Esophagus muscularis mucosa (tissue), 4 donors: ENCODE measurements at regions not wholly inside any gene's neighbourhood (a gene's known extent, or its start where the extent isn't known, plus 50 kb on each side); places are given as distances from the start of the nearest gene placed in this dataset.

Experiments used
- DNase-seq: peaks from one replicate; pipeline ENCODE4 v3.0.0-alpha.2; 2017; ENCODE audit errors: extremely low spot score
- H3K27ac ChIP-seq, 4 donors: fragments of 200-600 bp; sonication (generic); replicated peaks in 1 of 4; 1 replicate in 3 of 4; 2 replicates in 1 of 4; pipeline ENCODE4 v1.5.1; 2016 to 2019; ENCODE audit warnings: mild to moderate bottlenecking in 1 of 4
- H3K27me3 ChIP-seq, 4 donors: fragments of 200-600 bp; sonication (generic); one replicate each; pipeline versions ENCODE4 v1.5.1 to v1.6.0; 2016 to 2019
- H3K36me3 ChIP-seq, 4 donors: fragments of 200-600 bp; sonication (generic); one replicate each; pipeline ENCODE4 v1.5.1; 2016 to 2019
- H3K4me1 ChIP-seq, 4 donors: fragments of 200-600 bp; sonication (generic); one replicate each; pipeline ENCODE4 v1.5.1; 2016 to 2019
- H3K4me3 ChIP-seq, 4 donors: fragments of 200-600 bp; sonication (generic); 1 replicate in 2 of 4; 2 replicates in 2 of 4; pipeline ENCODE4 v1.5.1; 2016 to 2019; ENCODE audit warnings: mild to moderate bottlenecking in 4 of 4, moderate library complexity in 1 of 4
- H3K9me3 ChIP-seq, 4 donors: fragments of 200-600 bp; sonication (generic); 1 replicate in 3 of 4; 2 replicates in 1 of 4; pipeline ENCODE4 v1.5.1; 2016 to 2019
- CTCF ChIP-seq, 3 experiments: fragments of 200-600 bp in 2 of 3; fragments of 450-650 bp in 1 of 3; sonication (generic) in 2 of 3; IDR thresholded peaks; one replicate each; pipeline ENCODE4 v1.5.1; 2017 to 2019; ENCODE audit warnings: antibody characterized with exemption in 3 of 3, mild to moderate bottlenecking in 2 of 3, moderate library complexity in 1 of 3
- EP300 ChIP-seq: sonication (generic); formaldehyde crosslinking; IDR thresholded peaks from one replicate; pipeline ENCODE4 v1.6.1; 2017; ENCODE audit warnings: antibody characterized with exemption
- POLR2A ChIP-seq: fragments of 450-650 bp; IDR thresholded peaks from one replicate; pipeline ENCODE4 v1.6.1; 2017; ENCODE audit warnings: antibody characterized with exemption, moderate library complexity, mild to moderate bottlenecking, low read depth
- POLR2AphosphoS5 ChIP-seq, 2 donors: sonication (generic); formaldehyde crosslinking; IDR thresholded peaks; one replicate each; pipeline ENCODE4 v1.6.1; 2017; ENCODE audit warnings: antibody characterized with exemption in 2 of 2
- WGBS: methylation state at CpG from one replicate; pipeline ENCODE4 v1.1.5; 2018; 5-methylcytosine and 5-hydroxymethylcytosine counted together
- intact Hi-C: fragments of 100-400 bp; cut with DNase I; formaldehyde crosslinking; loops from one replicate; pipeline ENCODE4 v1.15.1; 2023

GRCh38 chr6:54776891-54777290 is 69.7 kb upstream of the FAM83B start:
- H3K27me3 ChIP-seq: no peaks in the 10 kb centered on the region
- H3K9me3 ChIP-seq: peaks cover 0 to 3% (median 0%) of the 10 kb centered on the region in 4 donors
- H3K4me3 ChIP-seq: no peak overlapping the region
- intact Hi-C loops: no loop called here
- H3K36me3 ChIP-seq: no peaks in the 10 kb centered on the region
- no peak for TF ChIP-seq POLR2AphosphoS5 (IDR thresholded peaks at IDR 0.05)
- no peak for TF ChIP-seq POLR2A
- TF ChIP-seq EP300: no peak
- TF ChIP-seq CTCF (IDR thresholded peaks at IDR 0.05): no peak
- 92% methylated on average over 1 of the region's 1 CpG for WGBS
- H3K27ac ChIP-seq: no peak overlapping the region
- no peaks in the 10 kb centered on the region for H3K4me1 ChIP-seq
- DNase-seq: no peak

GRCh38 chr6:54778731-54779130 is 67.8 kb upstream of the FAM83B start:
- Histone ChIP-seq H3K27ac (no peak overlapping the region), H3K27me3 (no peaks in the 10 kb centered on the region), H3K4me1 (no peaks in the 10 kb centered on the region), H3K36me3 (no peaks in the 10 kb centered on the region), H3K9me3 (peaks cover 0 to 3% (median 0%) of the 10 kb centered on the region in 4 donors), H3K4me3 (no peak overlapping the region)
- DNase-seq: no peak
- intact Hi-C loops: no loop called here
- no peak for TF ChIP-seq CTCF (IDR thresholded peaks at IDR 0.05)
- no peak for TF ChIP-seq POLR2A
- TF ChIP-seq POLR2AphosphoS5 (IDR thresholded peaks at IDR 0.05): no peak
- TF ChIP-seq EP300: no peak

GRCh38 chr6:54784011-54784410 is 62.6 kb upstream of the FAM83B start:
- intact Hi-C loops: no loop called here
- WGBS: 92% methylated on average over 2 of the region's 2 CpGs
- Histone ChIP-seq H3K27me3 (no peaks in the 10 kb centered on the region), H3K9me3 (peaks cover 0 to 3% (median 0%) of the 10 kb centered on the region in 4 donors), H3K36me3 (no peaks in the 10 kb centered on the region), H3K27ac (no peak overlapping the region), H3K4me3 (no peak overlapping the region), H3K4me1 (no peaks in the 10 kb centered on the region)
- no peak for TF ChIP-seq POLR2AphosphoS5 (IDR thresholded peaks at IDR 0.05)
- no peak for TF ChIP-seq CTCF (IDR thresholded peaks at IDR 0.05)
- no peak for TF ChIP-seq EP300
- no peak for TF ChIP-seq POLR2A
- DNase-seq: no peak

- no peaks in the 10 kb centered on the region for H3K27me3 ChIP-seq
- no peak overlapping the region for H3K27ac ChIP-seq
- DNase-seq: no peak
- H3K4me3 ChIP-seq: no peak overlapping the region
- TF ChIP-seq CTCF (IDR thresholded peaks at IDR 0.05) (no peak), POLR2AphosphoS5 (IDR thresholded peaks at IDR 0.05) (no peak), POLR2A (no peak)
- H3K36me3 ChIP-seq: no peaks in the 10 kb centered on the region
- intact Hi-C loops: no loop called here
- 93% methylated on average over 2 of the region's 2 CpGs for WGBS
- no peaks in the 10 kb centered on the region for H3K4me1 ChIP-seq
- peaks cover 0 to 3% (median 0%) of the 10 kb centered on the region in 4 donors for H3K9me3 ChIP-seq
Measured at GRCh38 chr6:54786154-54786553, 60.4 kb upstream of the FAM83B start.

GRCh38 chr6:54787825-54788224 is 58.7 kb upstream of the FAM83B start:
- no peaks in the 10 kb centered on the region for H3K4me1 ChIP-seq
- no peaks in the 10 kb centered on the region for H3K9me3 ChIP-seq
- H3K4me3 ChIP-seq: no peak overlapping the region
- TF ChIP-seq POLR2AphosphoS5 (IDR thresholded peaks at IDR 0.05): no peak
- no peak for TF ChIP-seq EP300
- TF ChIP-seq POLR2A: no peak
- TF ChIP-seq CTCF (IDR thresholded peaks at IDR 0.05): no peak
- intact Hi-C loops: no loop called here
- DNase-seq: no peak
- no peaks in the 10 kb centered on the region for H3K27me3 ChIP-seq
- no peaks in the 10 kb centered on the region for H3K36me3 ChIP-seq
- H3K27ac ChIP-seq: no peak overlapping the region
- WGBS: 55% methylated on average over 1 of the region's 1 CpG
